ENCODE measurements at regions not wholly inside any gene's neighbourhood (a gene's known extent, or its start where the extent isn't known, plus 50 kb on each side); places are given as distances from the start of the nearest gene placed in this dataset.

- Mint-ChIP-seq H3K4me3 (no peak overlapping the region), H3K27me3 (ENCODE audit: low read depth in 3 of 3) (peaks cover 0 to 8% (median 6%) of the 10 kb centered on the region in 3 donors), H3K9me3 (peaks cover 0 to 6% (median 0%) of the 10 kb centered on the region in 7 donors), H3K4me1 (no peaks in the 10 kb centered on the region), H3K36me3 (no peaks in the 10 kb centered on the region), H3K27ac (no peak overlapping the region)
- Histone ChIP-seq H3K9ac (ENCODE audit: insufficient read depth, low read length, poor library complexity, severe bottlenecking) (no peak overlapping the region), H3K4me1 (ENCODE audit: control insufficient read depth in 1 of 2, insufficient read depth in 2 of 2, low read length in 2 of 2) (no peaks in the 10 kb centered on the region), H3K4me3 (replicated peaks in 1 of 3; ENCODE audit: low read depth in 2 of 3, low read length in 3 of 3) (no peak overlapping the region), H3K9me3 (replicated peaks in 1 of 2; ENCODE audit: control insufficient read depth in 1 of 2, insufficient read depth in 1 of 2, low read length in 2 of 2) (no peaks in the 10 kb centered on the region), H3K79me2 (ENCODE audit: insufficient read depth, low read length) (no peaks in the 10 kb centered on the region), H2AFZ (ENCODE audit: insufficient read depth, low read depth, low read length, poor library complexity, severe bottlenecking) (no peak overlapping the region), H4K20me1 (ENCODE audit: insufficient read depth, low read length) (no peaks in the 10 kb centered on the region), H3K27me3 (ENCODE audit: control insufficient read depth in 2 of 2, insufficient read depth in 2 of 2, low read length in 2 of 2) (no peaks in the 10 kb centered on the region), H3K4me2 (replicated peaks; ENCODE audit: extremely low read depth, low read length, poor library complexity, severe bottlenecking) (no peak overlapping the region), H3K27ac (ENCODE audit: low read depth in 1 of 2, low read length in 2 of 2) (no peak overlapping the region), H3K36me3 (replicated peaks in 1 of 2; ENCODE audit: control insufficient read depth in 1 of 2, insufficient read depth in 2 of 2, low read length in 2 of 2) (no peaks in the 10 kb centered on the region)
- no peak for TF ChIP-seq CTCF (IDR thresholded peaks at IDR 0.05)
- DNase-seq: no peak
- intact Hi-C loops (cut with micrococcal nuclease): no loop called here
- 86% methylated on average over 3 of the region's 6 CpGs for WGBS (ENCODE audit: insufficient coverage)
These were observed 387.8 kb downstream of the ZNF536 start for GRCh38 chr19:30760014-30760413.

- Mint-ChIP-seq H3K27me3 (ENCODE audit: low read depth in 3 of 3) (peaks cover 0 to 7% (median 3%) of the 10 kb centered on the region in 3 donors), H3K9me3 (peaks cover 0 to 9% (median 0%) of the 10 kb centered on the region in 7 donors), H3K36me3 (no peaks in the 10 kb centered on the region), H3K27ac (no peak overlapping the region), H3K4me3 (no peak overlapping the region), H3K4me1 (no peaks in the 10 kb centered on the region)
- WGBS (ENCODE audit: insufficient coverage): 95% methylated on average over 3 of the region's 5 CpGs
- no peaks in the 10 kb centered on the region for H4K20me1 ChIP-seq (ENCODE audit: insufficient read depth, low read length)
- H3K36me3 ChIP-seq (replicated peaks in 1 of 2; ENCODE audit: control insufficient read depth in 1 of 2, insufficient read depth in 2 of 2, low read length in 2 of 2): no peaks in the 10 kb centered on the region
- H3K27me3 ChIP-seq (ENCODE audit: control insufficient read depth in 2 of 2, insufficient read depth in 2 of 2, low read length in 2 of 2): no peaks in the 10 kb centered on the region
- H3K9me3 ChIP-seq (replicated peaks in 1 of 2; ENCODE audit: control insufficient read depth in 1 of 2, insufficient read depth in 1 of 2, low read length in 2 of 2): no peaks in the 10 kb centered on the region
- intact Hi-C loops (cut with micrococcal nuclease): no loop called here
- H2AFZ ChIP-seq (ENCODE audit: insufficient read depth, low read depth, low read length, poor library complexity, severe bottlenecking): no peak overlapping the region
- H3K9ac ChIP-seq (ENCODE audit: insufficient read depth, low read length, poor library complexity, severe bottlenecking): no peak overlapping the region
- H3K79me2 ChIP-seq (ENCODE audit: insufficient read depth, low read length): no peaks in the 10 kb centered on the region
- no peak overlapping the region for H3K4me2 ChIP-seq (replicated peaks; ENCODE audit: extremely low read depth, low read length, poor library complexity, severe bottlenecking)
- H3K4me3 ChIP-seq (replicated peaks in 1 of 3; ENCODE audit: low read depth in 2 of 3, low read length in 3 of 3): no peak overlapping the region
- no peaks in the 10 kb centered on the region for H3K4me1 ChIP-seq (ENCODE audit: control insufficient read depth in 1 of 2, insufficient read depth in 2 of 2, low read length in 2 of 2)
- DNase-seq: no peak
- TF ChIP-seq CTCF (IDR thresholded peaks at IDR 0.05): no peak
- no peak overlapping the region for H3K27ac ChIP-seq (ENCODE audit: low read depth in 1 of 2, low read length in 2 of 2)
These were observed 385.8 kb downstream of the ZNF536 start for GRCh38 chr19:30757837-30758617.
